ENCODE measurements at regions not wholly inside any gene's neighbourhood (a gene's known extent, or its start where the extent isn't known, plus 50 kb on each side); places are given as distances from the start of the nearest gene placed in this dataset.

- no peak for TF ChIP-seq CTCF (conservative IDR thresholded peaks at IDR 0.05; ENCODE audit: low read depth in 2 of 2)
- TF ChIP-seq JUNB (IDR thresholded peaks at IDR 0.05; ENCODE audit: unreplicated experiment): no peak
- no peak for TF ChIP-seq EZH2 (IDR thresholded peaks at IDR 0.05; ENCODE audit: low read depth, unreplicated experiment)
- TF ChIP-seq REST (IDR thresholded peaks at IDR 0.05; ENCODE audit: unreplicated experiment): no peak
- TF ChIP-seq POLR2AphosphoS5 (IDR thresholded peaks at IDR 0.05; ENCODE audit: low read depth): no peak
- no peak for TF ChIP-seq CREB1 (CRISPR knock-in tag; IDR thresholded peaks at IDR 0.05; ENCODE audit: low read depth)
- TF ChIP-seq NANOG (IDR thresholded peaks at IDR 0.05; ENCODE audit: borderline replicate concordance): no peak
- TF ChIP-seq EZH2phosphoT487 (IDR thresholded peaks at IDR 0.05; ENCODE audit: unreplicated experiment): no peak
- TF ChIP-seq ZNF114 (CRISPR knock-in tag; IDR thresholded peaks at IDR 0.05): no peak
- TF ChIP-seq ZNF331 (CRISPR knock-in tag; IDR thresholded peaks at IDR 0.05; ENCODE audit: low read depth): no peak
- TF ChIP-seq ETS1 (IDR thresholded peaks at IDR 0.05): no peak
These were observed 924.1 kb downstream of the LRRIQ3 start for GRCh38 chr1:73273886-73274285.

Data from GM23338 (cell line).